GM19455 (cell line): ENCODE measurements at regions not wholly inside any gene's neighbourhood (a gene's known extent, or its start where the extent isn't known, plus 50 kb on each side); places are given as distances from the start of the nearest gene placed in this dataset.
"Not testable (repeated sequence)": the region's sequence is repeated elsewhere in the genome, so short reads cannot be mapped to it uniquely, and the experiment has no call there.

Experiments used
- ATAC-seq: cut with Tn5 transposase; IDR thresholded peaks from one replicate; pipeline ENCODE4 v1.9.1; 2021; ENCODE audit not compliant: unreplicated experiment

DNA sequence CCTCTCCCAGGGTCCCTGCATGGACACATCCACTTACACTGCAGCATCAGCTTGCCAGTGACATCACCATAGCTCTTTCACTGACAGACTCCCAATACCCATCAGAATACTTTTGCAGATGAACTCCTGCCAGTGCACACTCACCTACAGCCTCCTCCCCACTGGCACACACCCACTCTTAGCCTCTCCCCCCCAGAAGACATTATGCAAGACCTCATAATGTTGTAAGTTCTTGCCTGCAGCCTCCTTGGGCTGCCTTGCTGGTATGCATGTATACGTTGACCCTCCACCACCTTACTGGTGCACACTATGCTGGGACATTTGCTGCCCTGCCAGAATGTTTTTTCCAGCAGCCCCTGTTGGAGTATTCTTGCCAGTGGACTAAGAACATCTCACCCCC lies 324.2 kb downstream of the AEBP2 start:
- no peak for ATAC-seq

DNA sequence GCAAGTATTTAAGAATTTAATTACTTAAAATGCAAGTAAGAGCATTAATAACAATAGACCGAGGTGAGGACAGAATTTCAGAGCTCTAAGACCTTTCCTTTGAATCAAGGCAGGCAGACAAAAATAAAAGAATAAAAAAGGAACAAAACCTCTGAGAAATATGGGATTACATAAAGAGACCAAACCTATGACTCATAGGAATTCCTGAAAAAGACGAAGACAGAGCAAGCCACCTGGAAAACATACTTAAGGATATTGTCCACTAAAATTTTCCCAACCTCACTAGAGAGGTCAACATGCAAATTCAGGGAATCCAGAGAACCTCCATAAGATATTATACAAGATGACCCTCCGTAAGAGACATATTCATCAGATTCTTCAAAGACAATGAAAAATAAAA lies 325.1 kb downstream of the AEBP2 start:
- ATAC-seq = no peak

DNA sequence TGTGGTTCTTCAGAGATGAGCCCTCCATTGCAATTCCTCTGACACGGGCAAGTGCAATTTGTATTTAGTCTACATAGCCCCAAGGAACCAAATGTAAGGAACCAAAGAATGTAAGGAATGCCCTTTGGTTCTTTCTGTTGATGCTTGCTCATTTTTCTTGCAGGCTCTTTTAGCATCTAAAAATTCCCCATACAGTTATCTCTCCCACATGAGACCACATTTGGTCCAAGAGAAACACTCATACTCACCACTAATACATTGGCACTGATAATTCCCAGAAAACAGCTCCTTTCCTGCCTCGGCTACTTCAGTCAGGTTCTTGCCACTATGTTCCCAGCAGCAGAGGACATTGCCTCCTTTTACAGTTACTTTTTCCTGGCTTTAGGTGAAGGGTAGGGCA lies 332.6 kb downstream of the AEBP2 start:
- no peak for ATAC-seq

GRCh38 chr12:19772776-19773175 lies 333.5 kb downstream of the AEBP2 start:
- ATAC-seq = no peak

GRCh38 chr12:19775241-19775640 lies 335.9 kb downstream of the AEBP2 start:
- no peak for ATAC-seq

- not testable (repeated sequence) for ATAC-seq
These were observed 336.7 kb downstream of the AEBP2 start for GRCh38 chr12:19775976-19776375.

- no peak for ATAC-seq
These were observed 338.9 kb downstream of the AEBP2 start for GRCh38 chr12:19778172-19778571.

DNA sequence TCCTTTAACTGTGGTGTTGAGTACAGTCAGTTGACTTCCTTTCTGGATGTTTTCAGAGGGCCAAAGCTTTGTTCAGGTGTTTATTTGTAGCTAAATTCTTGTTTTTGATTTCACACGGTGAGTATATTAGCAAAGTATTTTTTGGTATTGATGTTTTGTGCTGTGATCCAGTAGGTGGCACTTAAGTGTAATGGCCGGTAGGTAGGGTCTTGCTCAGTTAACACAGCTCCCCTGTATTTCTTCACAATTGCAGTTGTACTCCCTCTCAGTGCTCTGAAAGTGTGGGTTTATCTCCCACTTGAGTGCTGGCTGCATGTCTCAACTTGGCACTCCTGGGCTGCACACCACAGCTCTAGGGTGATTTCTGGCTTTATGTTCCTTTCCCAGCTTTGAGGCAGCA lies 339.5 kb downstream of the AEBP2 start:
- no peak for ATAC-seq

GRCh38 chr12:19779395-19780056 lies 340.2 kb downstream of the AEBP2 start:
- ATAC-seq = no peak

DNA sequence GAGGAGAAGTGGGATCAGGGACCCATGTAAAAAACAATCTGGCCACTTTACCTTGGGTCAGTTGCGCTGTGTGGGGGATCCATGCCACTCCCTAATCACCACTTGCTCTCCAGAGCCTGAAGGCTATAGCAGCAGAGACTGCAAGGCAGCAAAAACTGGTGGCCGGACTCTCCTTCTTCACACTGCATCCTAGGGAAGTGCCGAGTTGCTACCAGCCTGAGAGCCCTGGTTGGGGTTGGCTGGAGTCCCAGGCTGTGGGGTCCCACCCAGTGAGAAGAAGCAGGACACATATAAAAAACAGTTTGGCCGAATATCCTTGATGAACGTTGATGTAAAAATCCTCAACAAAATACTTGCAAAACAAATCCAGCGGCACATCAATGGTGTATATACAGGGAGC lies 341.2 kb downstream of the AEBP2 start:
- ATAC-seq = no peak

DNA sequence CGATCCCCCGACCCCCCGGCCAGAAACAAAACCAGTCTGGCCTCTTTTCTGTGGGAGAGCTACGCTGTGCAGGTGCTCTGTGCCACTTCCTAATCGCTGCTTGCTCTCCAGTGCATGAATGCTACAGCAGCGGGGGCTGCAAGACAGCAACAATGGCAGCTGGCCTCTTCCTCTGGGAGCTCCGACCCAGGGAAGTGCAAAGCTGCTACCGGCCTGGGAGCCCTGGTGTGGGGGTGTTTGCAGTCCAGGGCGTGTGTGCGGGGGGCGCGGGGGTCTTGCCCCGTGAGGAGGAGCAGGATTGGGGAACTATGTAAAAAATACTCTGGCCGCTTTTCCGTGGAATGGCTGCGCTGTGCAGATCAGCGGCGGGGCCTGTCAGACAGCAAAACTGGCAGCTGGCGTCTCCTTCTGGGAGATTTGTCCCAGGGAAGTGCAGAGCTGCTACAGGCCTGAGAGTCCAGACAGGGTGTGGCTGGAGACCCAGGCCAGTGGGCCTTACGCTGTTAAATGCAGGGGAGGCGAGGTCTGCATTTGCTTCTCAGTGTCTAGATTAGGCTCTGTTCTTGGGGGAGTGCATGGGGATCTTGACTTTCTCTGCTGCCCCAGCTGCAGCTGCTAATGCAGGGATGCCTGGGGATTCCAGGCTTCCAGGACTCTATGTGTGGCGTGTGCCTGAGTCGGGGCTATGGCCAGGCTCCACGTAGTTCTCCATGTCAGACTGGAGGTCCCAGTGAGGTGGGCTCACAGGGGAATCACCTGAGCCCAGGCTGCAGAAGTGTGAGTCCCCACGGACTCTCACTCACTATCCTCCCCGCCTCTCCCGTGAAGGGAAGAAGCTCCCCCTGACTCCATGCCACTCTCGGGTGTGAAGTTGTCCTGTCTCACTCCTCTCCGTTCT lies 344.5 kb downstream of the AEBP2 start:
- no peak for ATAC-seq

DNA sequence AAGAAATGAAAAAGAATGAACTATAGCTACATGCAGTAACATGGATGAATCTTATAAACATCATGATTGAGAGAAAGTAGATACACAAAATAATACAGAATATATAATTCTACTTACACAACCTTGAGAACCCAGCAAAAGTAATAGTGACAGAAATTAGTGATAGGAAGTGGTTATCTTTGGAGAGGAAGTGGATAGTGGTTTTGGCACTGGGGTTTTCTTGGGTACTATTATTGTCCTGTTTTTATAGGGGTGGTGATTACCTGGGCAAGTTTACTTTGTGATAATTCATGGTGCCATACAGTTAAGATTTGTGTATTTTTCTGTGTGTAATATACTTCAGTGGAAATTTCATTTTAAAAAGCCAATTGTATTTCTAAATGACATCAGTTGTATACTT lies 352.7 kb downstream of the AEBP2 start:
- no peak for ATAC-seq

DNA sequence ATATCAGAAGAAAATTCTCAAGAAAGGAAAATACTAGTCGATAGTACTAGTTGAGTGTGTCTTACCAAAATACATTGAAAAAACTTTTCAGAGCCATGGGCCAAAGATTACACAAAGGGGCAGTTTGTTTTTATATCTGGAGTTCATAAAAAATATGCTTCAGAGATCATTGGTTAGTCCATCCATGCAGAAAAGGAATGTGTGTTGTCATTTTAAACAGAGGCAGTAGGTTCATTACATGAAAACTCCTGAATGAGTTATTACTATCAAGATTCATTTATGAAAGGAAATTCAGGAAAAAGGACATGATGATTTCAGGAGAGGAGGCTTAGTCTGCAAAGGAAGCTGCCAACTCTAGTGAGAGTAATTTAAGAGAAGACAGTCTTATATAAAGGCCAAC lies 354.8 kb downstream of the AEBP2 start:
- ATAC-seq = no peak

GRCh38 chr12:19799216-19799615 lies 359.9 kb downstream of the AEBP2 start:
- ATAC-seq = no peak

DNA sequence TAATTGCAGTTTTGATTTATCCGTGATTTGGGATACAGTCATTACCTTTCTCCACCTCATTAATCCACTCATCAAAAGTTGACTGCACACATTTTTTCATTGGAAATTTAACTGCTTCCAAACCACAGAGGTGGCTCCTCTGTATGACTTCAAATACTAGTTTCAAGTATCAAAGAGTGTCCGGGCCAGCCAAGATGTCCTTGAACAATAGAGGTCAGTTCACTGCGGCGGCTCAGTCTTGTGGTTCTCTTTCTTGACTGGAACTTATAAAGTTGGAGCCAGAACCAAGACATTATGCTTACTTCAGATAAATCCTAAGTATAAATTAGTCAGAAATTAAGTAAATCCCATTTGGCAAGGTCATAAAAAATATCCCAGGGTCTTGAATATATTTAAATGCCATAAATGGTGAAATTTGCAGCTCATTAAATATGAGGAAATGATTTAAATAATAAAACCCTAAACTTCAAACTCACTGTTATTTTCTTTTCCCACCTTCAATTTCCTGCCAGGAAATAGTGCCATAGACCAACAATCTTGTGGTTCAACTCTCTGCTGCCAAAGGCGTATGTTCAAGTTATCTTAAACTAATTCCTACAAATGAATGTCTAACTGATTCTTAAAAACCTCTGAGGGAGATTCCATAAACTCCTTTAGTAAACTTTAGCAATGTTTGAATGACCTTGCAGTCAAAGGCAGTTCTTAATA lies 360.8 kb downstream of the AEBP2 start:
- ATAC-seq = no peak

- no peak for ATAC-seq
These were observed 361.6 kb downstream of the AEBP2 start for GRCh38 chr12:19800884-19801283.

DNA sequence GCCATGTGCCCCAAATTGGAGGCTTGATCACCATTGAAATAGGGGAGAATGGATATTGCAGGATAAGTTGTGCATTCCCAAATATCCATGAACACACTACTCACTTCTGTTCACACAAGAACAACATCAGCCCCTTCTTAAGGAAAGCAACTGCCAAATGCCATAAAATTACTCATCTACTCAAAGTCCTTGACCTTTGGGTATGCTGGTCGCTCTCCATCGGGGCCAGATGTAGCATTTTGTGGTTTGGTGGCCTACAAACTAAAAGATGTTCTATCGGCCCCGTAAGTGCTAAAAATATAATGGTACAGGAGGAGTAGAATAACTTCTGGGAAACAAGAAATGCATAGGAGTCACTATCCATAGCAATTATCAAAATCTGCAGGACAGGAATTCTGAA lies 362.6 kb downstream of the AEBP2 start:
- ATAC-seq = no peak

- no peak for ATAC-seq
These were observed 363.6 kb downstream of the AEBP2 start for GRCh38 chr12:19802915-19803314.

DNA sequence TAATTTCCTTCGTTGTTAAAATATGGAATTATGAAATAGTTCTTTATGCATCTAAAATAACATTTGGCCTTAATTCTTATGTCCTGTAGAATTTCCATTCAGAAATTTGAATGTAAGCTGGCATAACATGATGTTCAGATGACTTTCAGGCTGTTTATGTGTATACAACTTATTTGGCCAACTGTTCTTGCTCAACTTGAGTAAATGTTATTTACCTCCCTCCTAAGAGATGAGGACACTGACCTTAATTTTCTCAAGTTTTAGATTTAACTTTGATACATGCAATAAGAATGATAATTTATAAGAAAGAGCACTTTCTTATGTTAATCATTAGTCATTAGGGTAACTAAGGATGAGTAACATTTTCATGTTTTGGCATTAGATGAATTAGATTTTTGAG lies 365.4 kb downstream of the AEBP2 start:
- ATAC-seq = no peak

DNA sequence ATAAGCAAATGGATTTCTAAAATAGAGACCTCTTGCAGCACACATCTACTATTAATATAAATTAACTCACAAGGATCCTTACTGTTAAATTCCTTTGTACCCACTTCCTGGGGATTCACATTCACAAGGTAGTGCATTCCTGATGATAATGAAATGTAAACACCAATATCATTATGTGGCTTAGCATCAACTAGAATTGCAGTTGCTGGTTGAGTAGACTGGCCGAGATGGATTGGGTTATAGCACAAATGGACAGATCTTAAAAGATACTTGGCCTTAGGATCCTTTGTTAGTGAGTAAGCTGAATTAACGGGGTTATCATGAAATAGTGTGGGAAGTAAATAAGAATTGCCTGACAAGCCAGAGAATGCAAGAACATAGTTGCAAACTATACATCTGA lies 369.1 kb downstream of the AEBP2 start:
- no peak for ATAC-seq

DNA sequence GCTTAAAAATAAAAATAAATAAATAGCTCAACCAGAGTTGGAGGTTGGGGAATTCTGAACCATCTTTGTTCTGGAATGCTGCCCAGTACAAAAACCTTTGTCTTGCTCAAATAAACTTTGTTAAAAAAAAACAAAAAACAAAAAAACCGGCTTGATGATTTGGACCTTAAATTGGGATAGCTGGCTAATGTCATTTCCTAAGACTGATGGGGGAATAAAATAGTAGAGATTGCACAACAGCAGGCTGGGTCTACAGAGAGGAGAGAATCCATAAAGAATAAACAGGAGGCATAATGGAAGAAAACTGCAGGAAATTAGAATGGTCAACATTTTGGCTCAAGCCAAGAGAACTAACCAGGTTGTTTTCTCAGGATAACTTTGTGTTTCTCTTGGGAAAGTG lies 370.9 kb downstream of the AEBP2 start:
- no peak for ATAC-seq

GRCh38 chr12:19811922-19812321 lies 372.6 kb downstream of the AEBP2 start:
- no peak for ATAC-seq
